ENCODE measurements at regions not wholly inside any gene's neighbourhood (a gene's known extent, or its start where the extent isn't known, plus 50 kb on each side); places are given as distances from the start of the nearest gene placed in this dataset.

GRCh38 chr2:51304311-51304710, 272.4 kb upstream of the NRXN1 start:
- Histone ChIP-seq H4K20me1 (ENCODE audit: insufficient read depth) (no peaks in the 10 kb centered on the region), H2AFZ (no peak overlapping the region), H3K9ac (no peak overlapping the region), H3K79me2 (ENCODE audit: insufficient read depth) (no peaks in the 10 kb centered on the region), H3K36me3 (ENCODE audit: low read depth) (no peaks in the 10 kb centered on the region), H3K9me2 (ENCODE audit: insufficient read depth) (no peaks in the 10 kb centered on the region), H3K27me3 (replicated peaks; ENCODE audit: insufficient read depth) (no peaks in the 10 kb centered on the region), H3K9me3 (ENCODE audit: low read depth) (no peaks in the 10 kb centered on the region), H3K4me1 (ENCODE audit: insufficient read depth) (no peaks in the 10 kb centered on the region), H3K4me2 (ENCODE audit: unreplicated experiment) (no peak overlapping the region), H3K27ac (no peak overlapping the region), H3K4me3 (no peak overlapping the region), H3F3A (ENCODE audit: insufficient read depth) (no peaks in the 10 kb centered on the region)
- no peak for DNase-seq
- TF ChIP-seq EZH2 (IDR thresholded peaks at IDR 0.05; ENCODE audit: insufficient read depth, poor library complexity, severe bottlenecking): no peak
- TF ChIP-seq EZH2phosphoT487 (IDR thresholded peaks at IDR 0.05; ENCODE audit: insufficient read depth, low read depth): no peak
- 0% methylated on average over 1 of the region's 1 CpG for WGBS, 2 experiments (ENCODE audit: low coverage in 1 of 2, low lambda C conversion rate in 2 of 2, missing lambda C conversion rate in 2 of 2)
- in situ Hi-C loops (cut with MboI): no loop called here

GRCh38 chr2:51301381-51301780, 269.4 kb upstream of the NRXN1 start:
- Histone ChIP-seq H3K9me2 (ENCODE audit: insufficient read depth) (no peaks in the 10 kb centered on the region), H3K27me3 (replicated peaks; ENCODE audit: insufficient read depth) (no peaks in the 10 kb centered on the region), H3K79me2 (ENCODE audit: insufficient read depth) (no peaks in the 10 kb centered on the region), H3K4me1 (ENCODE audit: insufficient read depth) (no peaks in the 10 kb centered on the region), H2AFZ (no peak overlapping the region), H3F3A (ENCODE audit: insufficient read depth) (no peaks in the 10 kb centered on the region), H3K36me3 (ENCODE audit: low read depth) (no peaks in the 10 kb centered on the region), H3K9me3 (ENCODE audit: low read depth) (no peaks in the 10 kb centered on the region), H3K27ac (no peak overlapping the region), H3K9ac (no peak overlapping the region), H3K4me3 (no peak overlapping the region), H4K20me1 (ENCODE audit: insufficient read depth) (no peaks in the 10 kb centered on the region), H3K4me2 (ENCODE audit: unreplicated experiment) (no peak overlapping the region)
- in situ Hi-C loops (cut with MboI): no loop called here
- no peak for DNase-seq
- TF ChIP-seq EZH2 (IDR thresholded peaks at IDR 0.05; ENCODE audit: insufficient read depth, poor library complexity, severe bottlenecking) (no peak), EZH2phosphoT487 (IDR thresholded peaks at IDR 0.05; ENCODE audit: insufficient read depth, low read depth) (no peak)
- 16 to 20% methylated on average over 4 of the region's 4 CpGs for WGBS, 2 experiments (ENCODE audit: low coverage in 1 of 2, low lambda C conversion rate in 2 of 2, missing lambda C conversion rate in 2 of 2)

- Histone ChIP-seq H3K4me2 (ENCODE audit: unreplicated experiment) (no peak overlapping the region), H3K27ac (no peak overlapping the region), H3K27me3 (replicated peaks; ENCODE audit: insufficient read depth) (no peaks in the 10 kb centered on the region), H3K9ac (no peak overlapping the region), H3F3A (ENCODE audit: insufficient read depth) (no peaks in the 10 kb centered on the region), H4K20me1 (ENCODE audit: insufficient read depth) (no peaks in the 10 kb centered on the region), H3K79me2 (ENCODE audit: insufficient read depth) (no peaks in the 10 kb centered on the region), H3K4me3 (no peak overlapping the region), H2AFZ (no peak overlapping the region), H3K4me1 (ENCODE audit: insufficient read depth) (no peaks in the 10 kb centered on the region), H3K9me3 (ENCODE audit: low read depth) (no peaks in the 10 kb centered on the region), H3K9me2 (ENCODE audit: insufficient read depth) (no peaks in the 10 kb centered on the region), H3K36me3 (ENCODE audit: low read depth) (no peaks in the 10 kb centered on the region)
- in situ Hi-C loops (cut with MboI): no loop called here
- no peak for DNase-seq
- 0 to 4% methylated on average over 1 of the region's 1 CpG for whole genome bisulfite sequencing, 2 experiments (ENCODE audit: low coverage in 1 of 2, low lambda C conversion rate in 2 of 2, missing lambda C conversion rate in 2 of 2)
- TF ChIP-seq EZH2 (IDR thresholded peaks at IDR 0.05; ENCODE audit: insufficient read depth, poor library complexity, severe bottlenecking) (no peak), EZH2phosphoT487 (IDR thresholded peaks at IDR 0.05; ENCODE audit: insufficient read depth, low read depth) (no peak)
These were observed 267.4 kb upstream of the NRXN1 start for GRCh38 chr2:51299370-51299769.

GRCh38 chr2:51297488-51297887, 265.6 kb upstream of the NRXN1 start:
- in situ Hi-C loops (cut with MboI): no loop called here

More at GRCh38 chr2:51297488-51297887, 265.6 kb upstream of the NRXN1 start:
- Histone ChIP-seq H3K27ac (no peak overlapping the region), H3F3A (ENCODE audit: insufficient read depth) (no peaks in the 10 kb centered on the region), H2AFZ (no peak overlapping the region), H3K36me3 (ENCODE audit: low read depth) (no peaks in the 10 kb centered on the region), H3K9me2 (ENCODE audit: insufficient read depth) (no peaks in the 10 kb centered on the region), H3K9me3 (ENCODE audit: low read depth) (no peaks in the 10 kb centered on the region), H3K79me2 (ENCODE audit: insufficient read depth) (no peaks in the 10 kb centered on the region), H3K4me1 (ENCODE audit: insufficient read depth) (no peaks in the 10 kb centered on the region), H3K27me3 (replicated peaks; ENCODE audit: insufficient read depth) (no peaks in the 10 kb centered on the region), H3K9ac (no peak overlapping the region), H3K4me2 (ENCODE audit: unreplicated experiment) (no peak overlapping the region), H4K20me1 (ENCODE audit: insufficient read depth) (no peaks in the 10 kb centered on the region), H3K4me3 (no peak overlapping the region)
- 80 to 81% methylated on average over 1 of the region's 1 CpG for WGBS, 2 experiments (ENCODE audit: low coverage in 1 of 2, low lambda C conversion rate in 2 of 2, missing lambda C conversion rate in 2 of 2)
- TF ChIP-seq EZH2phosphoT487 (IDR thresholded peaks at IDR 0.05; ENCODE audit: insufficient read depth, low read depth): no peak
- no peak for TF ChIP-seq EZH2 (IDR thresholded peaks at IDR 0.05; ENCODE audit: insufficient read depth, poor library complexity, severe bottlenecking)
- DNase-seq: no peak

Measured in GM23248 (cell line).